ENCODE measurements at regions not wholly inside any gene's neighbourhood (a gene's known extent, or its start where the extent isn't known, plus 50 kb on each side); places are given as distances from the start of the nearest gene placed in this dataset.

DNA sequence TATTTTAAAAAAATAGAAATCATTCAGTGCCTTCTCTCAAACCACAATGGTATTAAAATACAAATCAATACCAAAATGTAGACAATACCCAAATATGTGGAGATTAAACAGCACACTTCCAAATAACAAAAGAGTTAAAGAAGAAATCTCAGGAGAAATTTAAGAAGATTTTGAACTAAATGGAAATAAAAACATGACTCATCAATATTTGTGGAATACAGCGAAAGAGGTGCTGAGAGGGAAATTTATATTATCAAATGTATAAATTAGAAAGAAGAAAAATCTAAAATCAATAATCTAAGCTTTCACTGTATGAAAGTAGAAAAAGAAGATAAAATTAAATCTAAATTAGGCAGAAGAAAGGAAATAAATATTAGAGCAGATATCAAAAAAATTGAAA, 233.1 kb downstream of the RPIA start (continued):
- TF ChIP-seq, protein P1, sequence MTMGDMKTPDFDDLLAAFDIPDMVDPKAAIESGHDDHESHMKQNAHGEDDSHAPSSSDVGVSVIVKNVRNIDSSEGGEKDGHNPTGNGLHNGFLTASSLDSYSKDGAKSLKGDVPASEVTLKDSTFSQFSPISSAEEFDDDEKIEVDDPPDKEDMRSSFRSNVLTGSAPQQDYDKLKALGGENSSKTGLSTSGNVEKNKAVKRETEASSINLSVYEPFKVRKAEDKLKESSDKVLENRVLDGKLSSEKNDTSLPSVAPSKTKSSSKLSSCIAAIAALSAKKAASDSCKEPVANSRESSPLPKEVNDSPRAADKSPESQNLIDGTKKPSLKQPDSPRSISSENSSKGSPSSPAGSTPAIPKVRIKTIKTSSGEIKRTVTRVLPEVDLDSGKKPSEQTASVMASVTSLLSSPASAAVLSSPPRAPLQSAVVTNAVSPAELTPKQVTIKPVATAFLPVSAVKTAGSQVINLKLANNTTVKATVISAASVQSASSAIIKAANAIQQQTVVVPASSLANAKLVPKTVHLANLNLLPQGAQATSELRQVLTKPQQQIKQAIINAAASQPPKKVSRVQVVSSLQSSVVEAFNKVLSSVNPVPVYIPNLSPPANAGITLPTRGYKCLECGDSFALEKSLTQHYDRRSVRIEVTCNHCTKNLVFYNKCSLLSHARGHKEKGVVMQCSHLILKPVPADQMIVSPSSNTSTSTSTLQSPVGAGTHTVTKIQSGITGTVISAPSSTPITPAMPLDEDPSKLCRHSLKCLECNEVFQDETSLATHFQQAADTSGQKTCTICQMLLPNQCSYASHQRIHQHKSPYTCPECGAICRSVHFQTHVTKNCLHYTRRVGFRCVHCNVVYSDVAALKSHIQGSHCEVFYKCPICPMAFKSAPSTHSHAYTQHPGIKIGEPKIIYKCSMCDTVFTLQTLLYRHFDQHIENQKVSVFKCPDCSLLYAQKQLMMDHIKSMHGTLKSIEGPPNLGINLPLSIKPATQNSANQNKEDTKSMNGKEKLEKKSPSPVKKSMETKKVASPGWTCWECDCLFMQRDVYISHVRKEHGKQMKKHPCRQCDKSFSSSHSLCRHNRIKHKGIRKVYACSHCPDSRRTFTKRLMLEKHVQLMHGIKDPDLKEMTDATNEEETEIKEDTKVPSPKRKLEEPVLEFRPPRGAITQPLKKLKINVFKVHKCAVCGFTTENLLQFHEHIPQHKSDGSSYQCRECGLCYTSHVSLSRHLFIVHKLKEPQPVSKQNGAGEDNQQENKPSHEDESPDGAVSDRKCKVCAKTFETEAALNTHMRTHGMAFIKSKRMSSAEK (CRISPR knock-in tag; IDR thresholded peaks at IDR 0.05; ENCODE audit: borderline replicate concordance), result no peak
- TF ChIP-seq GABPB1 (CRISPR knock-in tag; IDR thresholded peaks at IDR 0.05) (no peak), NR1H2 (CRISPR knock-in tag; IDR thresholded peaks at IDR 0.05) (no peak), SOX15 (CRISPR knock-in tag; IDR thresholded peaks at IDR 0.05) (no peak), ZNF416 (CRISPR knock-in tag; IDR thresholded peaks at IDR 0.05) (no peak), ETV6 (CRISPR knock-in tag; IDR thresholded peaks at IDR 0.05) (no peak), SMAD4 (CRISPR knock-in tag; IDR thresholded peaks at IDR 0.05) (no peak), IRF2 (CRISPR knock-in tag; IDR thresholded peaks at IDR 0.05; ENCODE audit: borderline replicate concordance, low read depth) (no peak)
- TF ChIP-seq, protein P2, sequence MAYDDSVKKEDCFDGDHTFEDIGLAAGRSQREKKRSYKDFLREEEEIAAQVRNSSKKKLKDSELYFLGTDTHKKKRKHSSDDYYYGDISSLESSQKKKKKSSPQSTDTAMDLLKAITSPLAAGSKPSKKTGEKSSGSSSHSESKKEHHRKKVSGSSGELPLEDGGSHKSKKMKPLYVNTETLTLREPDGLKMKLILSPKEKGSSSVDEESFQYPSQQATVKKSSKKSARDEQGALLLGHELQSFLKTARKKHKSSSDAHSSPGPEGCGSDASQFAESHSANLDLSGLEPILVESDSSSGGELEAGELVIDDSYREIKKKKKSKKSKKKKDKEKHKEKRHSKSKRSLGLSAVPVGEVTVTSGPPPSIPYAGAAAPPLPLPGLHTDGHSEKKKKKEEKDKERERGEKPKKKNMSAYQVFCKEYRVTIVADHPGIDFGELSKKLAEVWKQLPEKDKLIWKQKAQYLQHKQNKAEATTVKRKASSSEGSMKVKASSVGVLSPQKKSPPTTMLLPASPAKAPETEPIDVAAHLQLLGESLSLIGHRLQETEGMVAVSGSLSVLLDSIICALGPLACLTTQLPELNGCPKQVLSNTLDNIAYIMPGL (CRISPR knock-in tag; IDR thresholded peaks at IDR 0.05), result no peak
- TF ChIP-seq, protein P3, sequence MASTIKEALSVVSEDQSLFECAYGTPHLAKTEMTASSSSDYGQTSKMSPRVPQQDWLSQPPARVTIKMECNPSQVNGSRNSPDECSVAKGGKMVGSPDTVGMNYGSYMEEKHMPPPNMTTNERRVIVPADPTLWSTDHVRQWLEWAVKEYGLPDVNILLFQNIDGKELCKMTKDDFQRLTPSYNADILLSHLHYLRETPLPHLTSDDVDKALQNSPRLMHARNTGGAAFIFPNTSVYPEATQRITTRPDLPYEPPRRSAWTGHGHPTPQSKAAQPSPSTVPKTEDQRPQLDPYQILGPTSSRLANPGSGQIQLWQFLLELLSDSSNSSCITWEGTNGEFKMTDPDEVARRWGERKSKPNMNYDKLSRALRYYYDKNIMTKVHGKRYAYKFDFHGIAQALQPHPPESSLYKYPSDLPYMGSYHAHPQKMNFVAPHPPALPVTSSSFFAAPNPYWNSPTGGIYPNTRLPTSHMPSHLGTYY (CRISPR knock-in tag; IDR thresholded peaks at IDR 0.05), result no peak
- TF ChIP-seq, protein P4, sequence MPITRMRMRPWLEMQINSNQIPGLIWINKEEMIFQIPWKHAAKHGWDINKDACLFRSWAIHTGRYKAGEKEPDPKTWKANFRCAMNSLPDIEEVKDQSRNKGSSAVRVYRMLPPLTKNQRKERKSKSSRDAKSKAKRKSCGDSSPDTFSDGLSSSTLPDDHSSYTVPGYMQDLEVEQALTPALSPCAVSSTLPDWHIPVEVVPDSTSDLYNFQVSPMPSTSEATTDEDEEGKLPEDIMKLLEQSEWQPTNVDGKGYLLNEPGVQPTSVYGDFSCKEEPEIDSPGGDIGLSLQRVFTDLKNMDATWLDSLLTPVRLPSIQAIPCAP (CRISPR knock-in tag; IDR thresholded peaks at IDR 0.05), result no peak
- TF ChIP-seq, protein P5, sequence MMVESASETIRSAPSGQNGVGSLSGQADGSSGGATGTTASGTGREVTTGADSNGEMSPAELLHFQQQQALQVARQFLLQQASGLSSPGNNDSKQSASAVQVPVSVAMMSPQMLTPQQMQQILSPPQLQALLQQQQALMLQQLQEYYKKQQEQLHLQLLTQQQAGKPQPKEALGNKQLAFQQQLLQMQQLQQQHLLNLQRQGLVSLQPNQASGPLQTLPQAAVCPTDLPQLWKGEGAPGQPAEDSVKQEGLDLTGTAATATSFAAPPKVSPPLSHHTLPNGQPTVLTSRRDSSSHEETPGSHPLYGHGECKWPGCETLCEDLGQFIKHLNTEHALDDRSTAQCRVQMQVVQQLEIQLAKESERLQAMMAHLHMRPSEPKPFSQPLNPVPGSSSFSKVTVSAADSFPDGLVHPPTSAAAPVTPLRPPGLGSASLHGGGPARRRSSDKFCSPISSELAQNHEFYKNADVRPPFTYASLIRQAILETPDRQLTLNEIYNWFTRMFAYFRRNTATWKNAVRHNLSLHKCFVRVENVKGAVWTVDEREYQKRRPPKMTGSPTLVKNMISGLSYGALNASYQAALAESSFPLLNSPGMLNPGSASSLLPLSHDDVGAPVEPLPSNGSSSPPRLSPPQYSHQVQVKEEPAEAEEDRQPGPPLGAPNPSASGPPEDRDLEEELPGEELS (CRISPR knock-in tag; IDR thresholded peaks at IDR 0.05), result no peak

DNA sequence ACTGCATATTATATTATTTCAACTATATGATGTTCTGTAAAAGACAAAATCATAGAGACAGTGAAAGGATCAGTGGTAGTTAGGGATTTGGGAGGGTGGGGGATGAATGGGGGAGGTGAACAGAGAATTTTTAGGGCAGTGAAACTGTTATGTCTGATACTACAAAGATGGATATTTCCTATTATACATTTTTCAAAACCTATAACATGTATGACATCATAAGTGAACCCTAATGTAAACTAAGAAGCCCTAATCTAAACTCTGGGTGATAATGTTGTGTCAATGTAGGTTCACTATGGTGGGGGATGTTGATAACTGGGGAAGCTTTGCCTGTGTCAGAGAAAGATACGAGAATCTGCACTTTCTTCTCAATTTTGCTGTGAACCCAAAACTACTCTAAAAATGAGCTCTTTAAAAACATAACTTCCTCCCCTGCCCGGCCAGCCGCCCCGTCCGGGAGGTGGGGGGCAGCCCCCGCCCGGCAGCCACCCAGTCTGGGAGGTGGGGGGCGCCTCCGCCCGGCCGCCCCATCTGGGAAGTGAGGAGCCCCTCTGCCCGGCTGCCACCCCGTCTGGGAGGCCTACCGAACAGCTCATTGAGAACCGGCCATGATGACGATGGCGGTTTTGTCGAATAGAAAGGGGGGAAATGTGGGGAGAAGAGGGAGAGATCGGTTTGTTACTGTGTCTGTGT, 234.4 kb downstream of the RPIA start:
- no peak for ATAC-seq
- no peaks in the 10 kb centered on the region for H3K4me1 Mint-ChIP-seq
- peaks cover 34% of the 10 kb centered on the region for H3K9me3 Mint-ChIP-seq
- H3K36me3 Mint-ChIP-seq, result no peaks in the 10 kb centered on the region
- DNase-seq (ENCODE audit: low spot score), result no peak
- CTCF ChIA-PET, result interaction anchor here (1.0 to 1.9 kb wide), 4 partner anchors 22 to 94 kb away, joined by 3 to 5 read pairs (median 4); no protein-coding TSS in a partner anchor
- H3K27me3 Mint-ChIP-seq (ENCODE audit: low read depth), result no peaks in the 10 kb centered on the region; the same call in 1 of the 2 replicates
- no peak overlapping the region for H3K4me3 Mint-ChIP-seq
- POLR2A ChIA-PET, result no interaction called here
- H3K27ac Mint-ChIP-seq, result no peak overlapping the region
- no peak for TF ChIP-seq ELF4 (CRISPR knock-in tag; IDR thresholded peaks at IDR 0.05; ENCODE audit: low read depth)
- no peak for TF ChIP-seq ETV6 (CRISPR knock-in tag; IDR thresholded peaks at IDR 0.05)
- TF ChIP-seq, protein P6, sequence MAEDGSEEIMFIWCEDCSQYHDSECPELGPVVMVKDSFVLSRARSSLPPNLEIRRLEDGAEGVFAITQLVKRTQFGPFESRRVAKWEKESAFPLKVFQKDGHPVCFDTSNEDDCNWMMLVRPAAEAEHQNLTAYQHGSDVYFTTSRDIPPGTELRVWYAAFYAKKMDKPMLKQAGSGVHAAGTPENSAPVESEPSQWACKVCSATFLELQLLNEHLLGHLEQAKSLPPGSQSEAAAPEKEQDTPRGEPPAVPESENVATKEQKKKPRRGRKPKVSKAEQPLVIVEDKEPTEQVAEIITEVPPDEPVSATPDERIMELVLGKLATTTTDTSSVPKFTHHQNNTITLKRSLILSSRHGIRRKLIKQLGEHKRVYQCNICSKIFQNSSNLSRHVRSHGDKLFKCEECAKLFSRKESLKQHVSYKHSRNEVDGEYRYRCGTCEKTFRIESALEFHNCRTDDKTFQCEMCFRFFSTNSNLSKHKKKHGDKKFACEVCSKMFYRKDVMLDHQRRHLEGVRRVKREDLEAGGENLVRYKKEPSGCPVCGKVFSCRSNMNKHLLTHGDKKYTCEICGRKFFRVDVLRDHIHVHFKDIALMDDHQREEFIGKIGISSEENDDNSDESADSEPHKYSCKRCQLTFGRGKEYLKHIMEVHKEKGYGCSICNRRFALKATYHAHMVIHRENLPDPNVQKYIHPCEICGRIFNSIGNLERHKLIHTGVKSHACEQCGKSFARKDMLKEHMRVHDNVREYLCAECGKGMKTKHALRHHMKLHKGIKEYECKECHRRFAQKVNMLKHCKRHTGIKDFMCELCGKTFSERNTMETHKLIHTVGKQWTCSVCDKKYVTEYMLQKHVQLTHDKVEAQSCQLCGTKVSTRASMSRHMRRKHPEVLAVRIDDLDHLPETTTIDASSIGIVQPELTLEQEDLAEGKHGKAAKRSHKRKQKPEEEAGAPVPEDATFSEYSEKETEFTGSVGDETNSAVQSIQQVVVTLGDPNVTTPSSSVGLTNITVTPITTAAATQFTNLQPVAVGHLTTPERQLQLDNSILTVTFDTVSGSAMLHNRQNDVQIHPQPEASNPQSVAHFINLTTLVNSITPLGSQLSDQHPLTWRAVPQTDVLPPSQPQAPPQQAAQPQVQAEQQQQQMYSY (CRISPR knock-in tag; IDR thresholded peaks at IDR 0.05), result no peak
- TF ChIP-seq, protein P7, sequence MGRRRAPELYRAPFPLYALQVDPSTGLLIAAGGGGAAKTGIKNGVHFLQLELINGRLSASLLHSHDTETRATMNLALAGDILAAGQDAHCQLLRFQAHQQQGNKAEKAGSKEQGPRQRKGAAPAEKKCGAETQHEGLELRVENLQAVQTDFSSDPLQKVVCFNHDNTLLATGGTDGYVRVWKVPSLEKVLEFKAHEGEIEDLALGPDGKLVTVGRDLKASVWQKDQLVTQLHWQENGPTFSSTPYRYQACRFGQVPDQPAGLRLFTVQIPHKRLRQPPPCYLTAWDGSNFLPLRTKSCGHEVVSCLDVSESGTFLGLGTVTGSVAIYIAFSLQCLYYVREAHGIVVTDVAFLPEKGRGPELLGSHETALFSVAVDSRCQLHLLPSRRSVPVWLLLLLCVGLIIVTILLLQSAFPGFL (CRISPR knock-in tag; IDR thresholded peaks at IDR 0.05; ENCODE audit: borderline replicate concordance), result no peak
- no peak for TF ChIP-seq NFYB (CRISPR knock-in tag; conservative IDR thresholded peaks at IDR 0.05; ENCODE audit: low read depth)
- no peak for TF ChIP-seq ZNF121 (CRISPR knock-in tag; IDR thresholded peaks at IDR 0.05)
